ENCODE measurements at regions not wholly inside any gene's neighbourhood (a gene's known extent, or its start where the extent isn't known, plus 50 kb on each side); places are given as distances from the start of the nearest gene placed in this dataset.
"Not testable (repeated sequence)": the region's sequence is repeated elsewhere in the genome, so short reads cannot be mapped to it uniquely, and the experiment has no call there.

DNA sequence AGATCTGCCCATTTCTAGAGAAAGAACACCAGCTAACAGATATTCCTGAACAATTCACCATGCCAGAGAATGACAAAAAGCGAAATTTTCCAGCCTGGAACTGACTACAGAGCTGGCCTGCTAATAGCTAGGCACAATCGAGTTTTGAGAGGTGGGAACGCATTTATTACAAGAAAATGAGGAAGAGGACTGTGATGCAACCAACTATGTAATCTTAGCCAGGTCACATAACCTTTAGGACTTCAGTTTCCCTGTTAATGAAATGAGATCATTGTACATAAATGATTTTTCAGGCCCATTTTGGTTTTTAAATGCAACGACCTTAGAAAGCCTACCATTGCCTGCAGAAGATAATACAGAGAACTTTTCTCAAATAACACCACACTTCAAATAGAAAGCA lies 72.1 kb upstream of the SETMAR start:
- no peak for DNase-seq

- DNase-seq: no peak
These were observed 70.4 kb upstream of the SETMAR start for GRCh38 chr3:4232798-4233197.

- DNase-seq: no peak
These were observed 69.7 kb upstream of the SETMAR start for GRCh38 chr3:4233488-4233887.

- no peak for DNase-seq
These were observed 68.3 kb upstream of the SETMAR start for GRCh38 chr3:4234889-4235288.

DNA sequence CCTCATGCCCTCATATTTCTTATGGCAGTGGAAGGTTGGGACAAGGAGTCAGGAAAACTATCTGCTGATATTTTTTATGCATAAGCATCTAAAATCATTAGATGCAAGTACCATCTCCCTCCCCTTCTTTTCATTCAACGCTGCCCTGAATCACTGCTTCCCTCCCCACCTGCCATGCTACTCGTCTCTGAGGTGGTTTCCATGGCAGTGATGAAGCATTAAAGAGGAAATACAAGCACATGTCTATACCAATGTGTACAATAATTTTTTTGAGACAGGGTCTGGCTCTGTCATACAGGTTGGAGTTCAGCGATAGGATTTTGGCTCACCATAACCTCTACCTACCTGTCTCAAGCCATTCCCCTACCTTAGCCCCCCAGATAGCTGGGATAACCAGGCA lies 67.5 kb upstream of the SETMAR start:
- no peak for DNase-seq

GRCh38 chr3:4241595-4242170 lies 61.5 kb upstream of the SETMAR start:
- no peak for DNase-seq

DNA sequence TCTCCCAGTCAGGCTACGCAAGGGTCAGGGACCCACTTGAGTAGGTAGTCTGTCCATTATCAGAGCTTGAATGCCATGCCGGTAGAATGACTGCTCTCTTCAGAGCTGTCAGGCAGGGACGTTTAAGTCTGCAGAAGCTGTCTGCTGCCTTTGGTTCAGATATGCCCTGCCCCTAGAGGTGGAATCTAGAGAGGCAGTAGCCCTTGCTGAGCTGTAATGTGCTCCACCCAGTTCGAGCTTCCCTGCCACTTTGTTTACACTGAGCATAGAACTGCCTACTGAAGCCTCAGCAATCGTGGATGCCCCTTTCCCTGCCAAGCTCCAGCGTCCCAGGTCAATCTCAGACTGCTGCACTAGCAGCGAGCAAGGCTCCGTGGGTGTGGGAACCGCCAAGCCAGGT lies 57.5 kb upstream of the SETMAR start:
- DNase-seq: no peak

- no peak for DNase-seq
These were observed 55.8 kb upstream of the SETMAR start for GRCh38 chr3:4247391-4247790.

GRCh38 chr3:4250064-4250463 lies 53.1 kb upstream of the SETMAR start:
- DNase-seq: no peak

DNA sequence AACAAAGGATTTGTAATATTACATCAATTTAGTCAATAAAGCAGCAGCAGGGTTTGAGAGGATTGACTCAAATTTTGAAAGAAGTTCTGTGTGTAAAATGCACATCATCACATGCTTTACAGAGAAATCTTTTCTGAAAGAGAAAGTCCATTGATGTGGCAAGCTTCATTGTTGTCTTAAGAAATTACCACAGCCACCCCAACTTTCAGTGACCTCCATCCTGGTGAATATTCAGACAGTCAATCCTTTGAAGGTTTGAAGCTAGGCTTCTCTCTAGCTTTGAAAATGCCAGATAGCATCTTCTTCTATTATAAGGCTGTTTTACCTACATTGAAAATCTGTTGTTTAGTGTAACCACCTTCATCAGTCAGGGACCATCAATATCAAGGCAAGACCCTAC lies 51.8 kb upstream of the SETMAR start:
- no peak for DNase-seq

DNA sequence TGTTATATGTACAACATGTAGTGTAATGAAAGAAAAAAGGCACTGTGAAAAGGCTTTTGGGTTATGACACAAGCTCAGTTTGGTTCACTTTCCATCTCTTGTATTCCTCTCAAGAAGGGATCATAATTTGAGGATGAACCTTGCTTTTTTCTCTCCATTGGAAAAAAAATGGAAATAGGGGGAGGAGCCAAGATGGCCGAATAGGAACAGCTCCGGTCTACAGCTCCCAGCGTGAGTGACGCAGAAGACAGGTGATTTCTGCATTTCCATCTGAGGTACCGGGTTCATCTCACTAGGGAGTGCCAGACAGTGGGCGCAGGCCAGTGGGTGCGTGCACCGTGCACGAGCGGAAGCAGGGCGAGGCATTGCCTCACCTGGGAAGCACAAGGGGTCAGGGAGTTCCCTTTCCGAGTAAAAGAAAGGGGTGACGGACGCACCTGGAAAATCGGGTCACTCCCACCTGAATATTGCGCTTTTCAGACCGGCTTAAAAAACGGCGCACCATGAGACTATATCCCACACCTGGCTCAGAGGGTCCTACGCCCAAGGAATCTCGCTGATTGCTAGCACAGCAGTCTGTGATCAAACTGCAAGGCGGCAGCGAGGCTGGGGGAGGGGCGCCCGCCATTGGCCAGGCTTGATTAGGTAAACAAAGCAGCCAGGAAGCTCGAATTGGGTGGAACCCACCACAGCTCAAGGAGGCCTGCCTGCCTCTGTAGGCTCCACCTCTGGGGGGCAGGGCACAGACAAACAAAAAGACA lies 49.9 kb upstream of the SETMAR start:
- DNase-seq: not testable (repeated sequence)

Data from NCI-H2081 (cell line).